Panc1 (cell line): ENCODE measurements at regions not wholly inside any gene's neighbourhood (a gene's known extent, or its start where the extent isn't known, plus 50 kb on each side); places are given as distances from the start of the nearest gene placed in this dataset.

ENCODE experiments used
- ATAC-seq: fragments of 200-7000 bp; cut with Tn5 transposase; 2 replicates; pipeline ENCODE4 v1.9.1; 2020; ENCODE audit warnings: mild to moderate bottlenecking, moderate library complexity
- BruUV-seq: library from RNA; stranded (reverse); fragments of 400-500 nt; replicated peaks from 2 replicates; lab custom pipeline; 2021; lab: Mats Ljungman, UMichigan
- CTCF ChIA-PET: fragments of 300-600 bp; sonication (Branson Sonifier 250); formaldehyde crosslinking; loops from one replicate; lab custom pipeline; 2022; ENCODE audit warnings: antibody characterized with exemption; lab: Charles Lee
- POLR2A ChIA-PET: fragments of 300-600 bp; sonication (Branson Sonifier 250); formaldehyde crosslinking; loops from one replicate; lab custom pipeline; 2022; ENCODE audit warnings: antibody characterized with exemption; lab: Charles Lee
- DNase-seq: peaks from one replicate; pipeline ENCODE4 v3.0.0-alpha.2; 2010; ENCODE audit warnings: low read depth, low spot score
- H3K27ac ChIP-seq: 2 replicates; pipeline ENCODE4 v1.5.1; 2011; ENCODE audit warnings: mild to moderate bottlenecking, low read length, inconsistent platforms
- H3K27me3 ChIP-seq: fragments of 200-500 bp; sonication (Bioruptor generic); 2 replicates; pipeline ENCODE4 v1.6.0; 2014; ENCODE audit warnings: low read length, inconsistent platforms; ENCODE audit not compliant: control insufficient read depth, insufficient read depth
- H3K36me3 ChIP-seq: fragments of 200-500 bp; sonication (Bioruptor generic); 2 replicates; pipeline ENCODE4 v1.5.1; 2014; ENCODE audit warnings: inconsistent platforms, mild to moderate bottlenecking, low read length, moderate library complexity; ENCODE audit not compliant: control insufficient read depth, insufficient read depth
- H3K4me1 ChIP-seq: 2 replicates; pipeline ENCODE4 v1.5.1; 2011; ENCODE audit warnings: inconsistent platforms, mild to moderate bottlenecking, low read length, moderate library complexity; ENCODE audit not compliant: control insufficient read depth, insufficient read depth
- H3K4me3 ChIP-seq, 2 experiments: 2 replicates each; pipeline ENCODE4 v1.5.1; 2011 to 2012; ENCODE audit warnings: low read depth in 2 of 2, low read length in 2 of 2, mild to moderate bottlenecking in 2 of 2, inconsistent platforms in 1 of 2, moderate library complexity in 1 of 2
- H3K9me3 ChIP-seq: fragments of 200-500 bp; sonication (Bioruptor generic); 2 replicates; pipeline ENCODE4 v1.5.1; 2014; ENCODE audit warnings: low read depth, mild to moderate bottlenecking, inconsistent platforms, low read length, moderate library complexity; ENCODE audit not compliant: control insufficient read depth, insufficient read depth
- POLR2AphosphoS5 ChIP-seq: IDR thresholded peaks from 2 replicates; pipeline ENCODE4 v1.6.1; 2012; ENCODE audit warnings: mild to moderate bottlenecking, low read depth, low read length, moderate library complexity
- SIN3A ChIP-seq: IDR thresholded peaks from 2 replicates; pipeline ENCODE4 v1.6.1; 2012; ENCODE audit warnings: low read depth, mild to moderate bottlenecking, low read length, moderate library complexity, borderline replicate concordance; ENCODE audit not compliant: insufficient read depth
- TCF7L2 ChIP-seq: IDR thresholded peaks from 2 replicates; pipeline ENCODE4 v1.6.1; 2011; ENCODE audit warnings: mild to moderate bottlenecking, low read depth, low read length, inconsistent platforms
- in situ Hi-C: cut with HindIII; loops from 2 replicates; pipeline ENCODE4 v1.10.0; 2016; ENCODE audit warnings: low sequenced_read_pairs, low pct_unique_long_range_greater_than_20kb
- intact Hi-C: fragments of 100-400 bp; cut with micrococcal nuclease; formaldehyde crosslinking; loops from one replicate; pipeline ENCODE4 v1.10.0; 2022; ENCODE audit not compliant: unreplicated experiment
- TF ChIP-seq, protein P1 (sequence below): fragments of 450-650 bp; IDR thresholded peaks from 2 replicates; pipeline ENCODE4 v1.5.1; 2017; ENCODE audit warnings: mild to moderate bottlenecking
- TF ChIP-seq, protein P2 (sequence below), 2 experiments: IDR thresholded peaks; 2 replicates each; pipeline ENCODE4 v1.6.1; 2011 to 2012; ENCODE audit warnings: low read depth in 2 of 2, control low read depth in 1 of 2, low read length in 1 of 2, mild to moderate bottlenecking in 1 of 2, moderate library complexity in 1 of 2; ENCODE audit not compliant: insufficient read depth in 1 of 2

DNA sequence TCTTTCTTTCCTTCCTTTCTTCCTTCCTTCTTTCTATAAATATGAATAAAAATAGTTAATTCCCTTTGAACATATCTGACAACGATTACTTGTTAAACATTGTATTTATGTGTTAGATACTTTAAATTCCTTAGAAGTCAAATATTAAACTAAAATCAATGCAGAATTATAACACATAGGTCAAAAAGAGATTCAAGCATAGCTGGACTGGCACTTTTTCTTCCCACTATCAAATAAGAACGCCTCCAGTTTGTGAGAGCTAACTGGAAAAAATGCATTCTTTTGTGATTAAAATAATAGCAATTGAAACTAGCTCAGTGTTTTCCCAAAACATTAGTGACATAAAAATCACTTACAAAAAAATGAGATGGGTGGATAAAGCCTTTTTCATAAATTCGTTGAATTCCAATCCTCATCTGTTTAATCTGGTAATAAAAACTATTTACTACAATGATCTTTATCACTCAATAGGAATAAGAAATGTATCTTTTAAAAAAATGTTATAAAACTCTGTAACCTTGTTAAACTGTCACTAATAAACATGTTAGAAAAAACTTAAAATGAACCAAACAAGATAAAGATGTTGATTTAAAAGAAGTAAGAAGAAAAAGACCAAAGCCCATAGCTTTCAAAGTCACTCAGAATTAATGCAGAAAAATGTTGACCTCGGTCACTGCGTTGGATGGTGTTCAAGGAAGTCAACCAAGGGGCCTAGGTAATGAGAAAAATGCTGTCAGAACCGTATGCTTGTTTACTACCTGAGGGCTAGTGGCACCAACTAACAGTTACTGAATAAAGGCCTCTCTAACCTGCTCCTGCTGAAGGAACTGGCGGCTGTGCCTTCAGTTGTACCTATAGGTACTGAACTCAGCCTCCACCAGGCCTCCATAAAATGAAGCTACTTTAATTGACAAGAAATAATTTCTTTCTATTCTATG, 1039.5 kb upstream of the SLC10A2 start:
- Histone ChIP-seq H3K9me3 (no peaks in the 10 kb centered on the region), H3K4me3 (no peak overlapping the region), H3K27me3 (no peaks in the 10 kb centered on the region), H3K4me1 (no peaks in the 10 kb centered on the region), H3K36me3 (no peaks in the 10 kb centered on the region), H3K27ac (no peak overlapping the region)
- ATAC-seq: no peak
- ChIA-PET CTCF (no interaction called here), POLR2A (no interaction called here)
- intact Hi-C loops: no loop called here
- no peak for DNase-seq
- BruUV-seq: no TSS peak
- TF ChIP-seq, protein P1, sequence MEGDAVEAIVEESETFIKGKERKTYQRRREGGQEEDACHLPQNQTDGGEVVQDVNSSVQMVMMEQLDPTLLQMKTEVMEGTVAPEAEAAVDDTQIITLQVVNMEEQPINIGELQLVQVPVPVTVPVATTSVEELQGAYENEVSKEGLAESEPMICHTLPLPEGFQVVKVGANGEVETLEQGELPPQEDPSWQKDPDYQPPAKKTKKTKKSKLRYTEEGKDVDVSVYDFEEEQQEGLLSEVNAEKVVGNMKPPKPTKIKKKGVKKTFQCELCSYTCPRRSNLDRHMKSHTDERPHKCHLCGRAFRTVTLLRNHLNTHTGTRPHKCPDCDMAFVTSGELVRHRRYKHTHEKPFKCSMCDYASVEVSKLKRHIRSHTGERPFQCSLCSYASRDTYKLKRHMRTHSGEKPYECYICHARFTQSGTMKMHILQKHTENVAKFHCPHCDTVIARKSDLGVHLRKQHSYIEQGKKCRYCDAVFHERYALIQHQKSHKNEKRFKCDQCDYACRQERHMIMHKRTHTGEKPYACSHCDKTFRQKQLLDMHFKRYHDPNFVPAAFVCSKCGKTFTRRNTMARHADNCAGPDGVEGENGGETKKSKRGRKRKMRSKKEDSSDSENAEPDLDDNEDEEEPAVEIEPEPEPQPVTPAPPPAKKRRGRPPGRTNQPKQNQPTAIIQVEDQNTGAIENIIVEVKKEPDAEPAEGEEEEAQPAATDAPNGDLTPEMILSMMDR: no peak
- peak; percentile 59; the same call in 1 of the 2 replicates for TF ChIP-seq TCF7L2
- in situ Hi-C loops: no loop called here

DNA sequence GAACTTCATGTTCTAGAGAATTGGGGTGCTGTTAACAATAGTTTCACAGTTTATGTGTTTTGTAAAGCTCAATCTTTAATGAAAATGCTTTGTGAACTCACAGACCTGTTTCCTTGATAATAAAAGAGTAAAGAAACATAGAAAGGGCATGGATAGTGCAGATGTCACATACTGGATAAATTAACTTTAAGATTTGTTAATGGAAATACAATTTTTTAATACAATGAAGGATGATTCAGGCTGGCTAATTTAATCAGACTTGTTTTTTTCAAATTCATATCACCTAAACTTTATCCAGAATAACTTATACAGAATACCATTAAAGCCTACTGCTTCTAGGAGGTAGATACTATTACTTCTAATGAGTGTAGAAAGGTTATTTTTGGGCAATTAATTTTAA, 1033.5 kb upstream of the SLC10A2 start:
- DNase-seq (no peak), ATAC-seq (no peak)
- POLR2A ChIA-PET: no interaction called here
- intact Hi-C loops (no loop called here), in situ Hi-C loops (no loop called here)
- H3K4me3 ChIP-seq: no peak overlapping the region
- H3K36me3 ChIP-seq: no peaks in the 10 kb centered on the region
- no TSS peak for BruUV-seq
- H3K4me1 ChIP-seq: no peaks in the 10 kb centered on the region
- CTCF ChIA-PET: no interaction called here
- TF ChIP-seq, protein P1: no peak
- TF ChIP-seq SIN3A: no peak
- TF ChIP-seq TCF7L2: no peak
- no peak for TF ChIP-seq POLR2AphosphoS5
- TF ChIP-seq, protein P2, sequence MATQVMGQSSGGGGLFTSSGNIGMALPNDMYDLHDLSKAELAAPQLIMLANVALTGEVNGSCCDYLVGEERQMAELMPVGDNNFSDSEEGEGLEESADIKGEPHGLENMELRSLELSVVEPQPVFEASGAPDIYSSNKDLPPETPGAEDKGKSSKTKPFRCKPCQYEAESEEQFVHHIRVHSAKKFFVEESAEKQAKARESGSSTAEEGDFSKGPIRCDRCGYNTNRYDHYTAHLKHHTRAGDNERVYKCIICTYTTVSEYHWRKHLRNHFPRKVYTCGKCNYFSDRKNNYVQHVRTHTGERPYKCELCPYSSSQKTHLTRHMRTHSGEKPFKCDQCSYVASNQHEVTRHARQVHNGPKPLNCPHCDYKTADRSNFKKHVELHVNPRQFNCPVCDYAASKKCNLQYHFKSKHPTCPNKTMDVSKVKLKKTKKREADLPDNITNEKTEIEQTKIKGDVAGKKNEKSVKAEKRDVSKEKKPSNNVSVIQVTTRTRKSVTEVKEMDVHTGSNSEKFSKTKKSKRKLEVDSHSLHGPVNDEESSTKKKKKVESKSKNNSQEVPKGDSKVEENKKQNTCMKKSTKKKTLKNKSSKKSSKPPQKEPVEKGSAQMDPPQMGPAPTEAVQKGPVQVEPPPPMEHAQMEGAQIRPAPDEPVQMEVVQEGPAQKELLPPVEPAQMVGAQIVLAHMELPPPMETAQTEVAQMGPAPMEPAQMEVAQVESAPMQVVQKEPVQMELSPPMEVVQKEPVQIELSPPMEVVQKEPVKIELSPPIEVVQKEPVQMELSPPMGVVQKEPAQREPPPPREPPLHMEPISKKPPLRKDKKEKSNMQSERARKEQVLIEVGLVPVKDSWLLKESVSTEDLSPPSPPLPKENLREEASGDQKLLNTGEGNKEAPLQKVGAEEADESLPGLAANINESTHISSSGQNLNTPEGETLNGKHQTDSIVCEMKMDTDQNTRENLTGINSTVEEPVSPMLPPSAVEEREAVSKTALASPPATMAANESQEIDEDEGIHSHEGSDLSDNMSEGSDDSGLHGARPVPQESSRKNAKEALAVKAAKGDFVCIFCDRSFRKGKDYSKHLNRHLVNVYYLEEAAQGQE (IDR thresholded peaks at IDR 0.05; ENCODE audit: insufficient read depth in 1 of 2, low read depth in 2 of 2, low read length in 1 of 2): no peak
- H3K9me3 ChIP-seq: no peaks in the 10 kb centered on the region
- no peak overlapping the region for H3K27ac ChIP-seq
- no peaks in the 10 kb centered on the region for H3K27me3 ChIP-seq
